ENCODE measurements at regions not wholly inside any gene's neighbourhood (a gene's known extent, or its start where the extent isn't known, plus 50 kb on each side); places are given as distances from the start of the nearest gene placed in this dataset.

DNA sequence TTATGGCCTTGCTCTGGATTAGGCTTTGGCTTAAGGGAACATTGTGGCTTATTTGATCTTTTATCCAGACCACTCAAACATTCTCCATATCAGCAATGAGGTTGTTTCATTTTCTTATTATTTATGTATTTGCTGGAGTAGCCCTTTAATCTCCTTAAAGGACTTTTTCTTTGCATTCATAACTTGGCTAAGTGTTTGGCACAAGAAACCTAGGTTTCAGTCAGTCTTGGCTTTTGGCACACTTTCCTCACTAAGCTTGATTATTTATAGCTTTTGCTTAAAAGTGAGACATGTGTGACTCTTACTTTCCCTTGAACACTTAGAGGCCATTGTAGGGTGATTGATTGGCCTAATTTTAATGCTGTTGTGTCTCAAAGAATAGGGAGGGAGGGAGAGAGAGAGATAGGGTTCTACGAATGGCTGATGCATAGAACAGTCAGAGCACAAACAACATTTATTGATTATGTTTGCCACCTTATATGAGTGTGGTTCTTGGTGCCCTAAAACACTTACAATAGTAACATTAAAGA lies 2265.3 kb upstream of the C9orf72 start:
- TF ChIP-seq EP300 (IDR thresholded peaks at IDR 0.05; ENCODE audit: borderline replicate concordance in 1 of 2, control insufficient read depth in 1 of 2, low read depth in 2 of 2, low read length in 2 of 2) (no peak), HCFC1 (IDR thresholded peaks at IDR 0.05; ENCODE audit: low read length) (no peak), ETV6 (conservative IDR thresholded peaks at IDR 0.05 in 1 of 2, IDR thresholded peaks at IDR 0.05 in 1 of 2; ENCODE audit: borderline replicate concordance in 1 of 2, low read depth in 1 of 2) (no peak)
- TF ChIP-seq, protein P1, sequence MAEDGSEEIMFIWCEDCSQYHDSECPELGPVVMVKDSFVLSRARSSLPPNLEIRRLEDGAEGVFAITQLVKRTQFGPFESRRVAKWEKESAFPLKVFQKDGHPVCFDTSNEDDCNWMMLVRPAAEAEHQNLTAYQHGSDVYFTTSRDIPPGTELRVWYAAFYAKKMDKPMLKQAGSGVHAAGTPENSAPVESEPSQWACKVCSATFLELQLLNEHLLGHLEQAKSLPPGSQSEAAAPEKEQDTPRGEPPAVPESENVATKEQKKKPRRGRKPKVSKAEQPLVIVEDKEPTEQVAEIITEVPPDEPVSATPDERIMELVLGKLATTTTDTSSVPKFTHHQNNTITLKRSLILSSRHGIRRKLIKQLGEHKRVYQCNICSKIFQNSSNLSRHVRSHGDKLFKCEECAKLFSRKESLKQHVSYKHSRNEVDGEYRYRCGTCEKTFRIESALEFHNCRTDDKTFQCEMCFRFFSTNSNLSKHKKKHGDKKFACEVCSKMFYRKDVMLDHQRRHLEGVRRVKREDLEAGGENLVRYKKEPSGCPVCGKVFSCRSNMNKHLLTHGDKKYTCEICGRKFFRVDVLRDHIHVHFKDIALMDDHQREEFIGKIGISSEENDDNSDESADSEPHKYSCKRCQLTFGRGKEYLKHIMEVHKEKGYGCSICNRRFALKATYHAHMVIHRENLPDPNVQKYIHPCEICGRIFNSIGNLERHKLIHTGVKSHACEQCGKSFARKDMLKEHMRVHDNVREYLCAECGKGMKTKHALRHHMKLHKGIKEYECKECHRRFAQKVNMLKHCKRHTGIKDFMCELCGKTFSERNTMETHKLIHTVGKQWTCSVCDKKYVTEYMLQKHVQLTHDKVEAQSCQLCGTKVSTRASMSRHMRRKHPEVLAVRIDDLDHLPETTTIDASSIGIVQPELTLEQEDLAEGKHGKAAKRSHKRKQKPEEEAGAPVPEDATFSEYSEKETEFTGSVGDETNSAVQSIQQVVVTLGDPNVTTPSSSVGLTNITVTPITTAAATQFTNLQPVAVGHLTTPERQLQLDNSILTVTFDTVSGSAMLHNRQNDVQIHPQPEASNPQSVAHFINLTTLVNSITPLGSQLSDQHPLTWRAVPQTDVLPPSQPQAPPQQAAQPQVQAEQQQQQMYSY (CRISPR knock-in tag; IDR thresholded peaks at IDR 0.05), result no peak
